Limb (tissue), 2 donors: ENCODE measurements at regions not wholly inside any gene's neighbourhood (a gene's known extent, or its start where the extent isn't known, plus 50 kb on each side); places are given as distances from the start of the nearest gene placed in this dataset.

Source experiments
- DNase-seq, 2 donors: peaks; one replicate each; pipeline ENCODE4 v3.0.0-alpha.2; 2016; ENCODE audit errors: extremely low spot score in 2 of 2

GRCh38 chr6:145350928-145351327 lies 384.4 kb downstream of the EPM2A start:
- no peak for DNase-seq

GRCh38 chr6:145352382-145353080 lies 382.8 kb downstream of the EPM2A start:
- no peak for DNase-seq

GRCh38 chr6:145360865-145361264 lies 374.5 kb downstream of the EPM2A start:
- no peak for DNase-seq

- DNase-seq, result no peak
These were observed 368.2 kb downstream of the EPM2A start for GRCh38 chr6:145367149-145367548.

- DNase-seq, result no peak
These were observed 367.2 kb downstream of the EPM2A start for GRCh38 chr6:145368075-145368474.

- no peak for DNase-seq
These were observed 364.8 kb downstream of the EPM2A start for GRCh38 chr6:145370559-145370958.

- DNase-seq, result peak in 1 of 2 donors; percentile 43
These were observed 362.6 kb downstream of the EPM2A start for GRCh38 chr6:145372671-145373151.

GRCh38 chr6:145373826-145374225 lies 361.5 kb downstream of the EPM2A start:
- DNase-seq, result no peak

GRCh38 chr6:145374570-145374969 lies 360.8 kb downstream of the EPM2A start:
- no peak for DNase-seq

GRCh38 chr6:145375502-145375901 lies 359.8 kb downstream of the EPM2A start:
- no peak for DNase-seq

- no peak for DNase-seq
These were observed 355.1 kb downstream of the EPM2A start for GRCh38 chr6:145380186-145380585.

- DNase-seq, result no peak
These were observed 353.4 kb downstream of the EPM2A start for GRCh38 chr6:145381941-145382340.

GRCh38 chr6:145383428-145383827 lies 351.9 kb downstream of the EPM2A start:
- DNase-seq, result no peak

GRCh38 chr6:145384503-145384902 lies 350.8 kb downstream of the EPM2A start:
- no peak for DNase-seq

GRCh38 chr6:145396499-145396898 lies 338.8 kb downstream of the EPM2A start:
- DNase-seq, result no peak

- DNase-seq, result no peak
These were observed 334.8 kb downstream of the EPM2A start for GRCh38 chr6:145400508-145400907.

GRCh38 chr6:145405006-145405551 lies 330.2 kb downstream of the EPM2A start:
- no peak for DNase-seq

GRCh38 chr6:145406783-145407182 lies 328.5 kb downstream of the EPM2A start:
- DNase-seq, result no peak

GRCh38 chr6:145415616-145416015 lies 319.7 kb downstream of the EPM2A start:
- no peak for DNase-seq

- DNase-seq, result no peak
These were observed 314.7 kb downstream of the EPM2A start for GRCh38 chr6:145420599-145420998.

- DNase-seq, result no peak
These were observed 311.4 kb downstream of the EPM2A start for GRCh38 chr6:145423936-145424335.

GRCh38 chr6:145427232-145427631 lies 308.1 kb downstream of the EPM2A start:
- DNase-seq, result no peak

- no peak for DNase-seq
These were observed 306.6 kb downstream of the EPM2A start for GRCh38 chr6:145428706-145429105.
